NCI-H226 (cell line): ENCODE measurements at regions not wholly inside any gene's neighbourhood (a gene's known extent, or its start where the extent isn't known, plus 50 kb on each side); places are given as distances from the start of the nearest gene placed in this dataset.
"Not testable (repeated sequence)": the region's sequence is repeated elsewhere in the genome, so short reads cannot be mapped to it uniquely, and the experiment has no call there.

Experiments
- DNase-seq: peaks from one replicate; pipeline ENCODE4 v3.0.0-alpha.2; 2015

- no peak for DNase-seq
These were observed 384.0 kb upstream of the UBE2E3 start for GRCh38 chr2:180596453-180596852.

GRCh38 chr2:180591947-180592346 is 388.5 kb upstream of the UBE2E3 start:
- no peak for DNase-seq

GRCh38 chr2:180591093-180591781 is 389.2 kb upstream of the UBE2E3 start:
- not testable (repeated sequence) for DNase-seq

- no peak for DNase-seq
These were observed 396.8 kb upstream of the UBE2E3 start for GRCh38 chr2:180583441-180584140.

- no peak for DNase-seq
These were observed 401.0 kb upstream of the UBE2E3 start for GRCh38 chr2:180579388-180579787.

- no peak for DNase-seq
These were observed 402.0 kb upstream of the UBE2E3 start for GRCh38 chr2:180578441-180578840.

- DNase-seq = no peak
These were observed 402.8 kb upstream of the UBE2E3 start for GRCh38 chr2:180577567-180577966.

GRCh38 chr2:180573951-180574350 is 406.5 kb upstream of the UBE2E3 start:
- DNase-seq = peak; percentile 83

- DNase-seq = no peak
These were observed 408.1 kb upstream of the UBE2E3 start for GRCh38 chr2:180572346-180572745.

GRCh38 chr2:180571559-180571958 is 408.8 kb upstream of the UBE2E3 start:
- DNase-seq = peak; percentile 36

- peak; percentile 14 for DNase-seq
These were observed 409.5 kb upstream of the UBE2E3 start for GRCh38 chr2:180570864-180571263.

GRCh38 chr2:180564051-180564450 is 416.4 kb upstream of the UBE2E3 start:
- DNase-seq = peak; percentile 56

- peak; percentile 34 for DNase-seq
These were observed 418.0 kb upstream of the UBE2E3 start for GRCh38 chr2:180562378-180562777.

GRCh38 chr2:180559771-180560170 is 420.6 kb upstream of the UBE2E3 start:
- DNase-seq = no peak

- no peak for DNase-seq
These were observed 421.4 kb upstream of the UBE2E3 start for GRCh38 chr2:180559038-180559437.

- DNase-seq = no peak
These were observed 424.9 kb upstream of the UBE2E3 start for GRCh38 chr2:180555391-180555965.

GRCh38 chr2:180554330-180554729 is 426.1 kb upstream of the UBE2E3 start:
- DNase-seq = no peak

- peak; percentile 4 for DNase-seq
These were observed 427.2 kb upstream of the UBE2E3 start for GRCh38 chr2:180553094-180553715.

- no peak for DNase-seq
These were observed 437.9 kb upstream of the UBE2E3 start for GRCh38 chr2:180542511-180542910.

GRCh38 chr2:180540761-180541160 is 439.6 kb upstream of the UBE2E3 start:
- no peak for DNase-seq

- no peak for DNase-seq
These were observed 440.9 kb upstream of the UBE2E3 start for GRCh38 chr2:180539541-180539940.

GRCh38 chr2:180535289-180535688 is 445.1 kb upstream of the UBE2E3 start:
- DNase-seq = no peak

- not testable (repeated sequence) for DNase-seq
These were observed 448.6 kb upstream of the UBE2E3 start for GRCh38 chr2:180531787-180532186.

GRCh38 chr2:180524499-180524898 is 455.9 kb upstream of the UBE2E3 start:
- no peak for DNase-seq
